H1 (cell line): ENCODE measurements at regions not wholly inside any gene's neighbourhood (a gene's known extent, or its start where the extent isn't known, plus 50 kb on each side); places are given as distances from the start of the nearest gene placed in this dataset.

ENCODE experiments used
- CTCF ChIA-PET: fragments of 300-600 bp; sonication (Branson Sonifier 250); formaldehyde crosslinking; loops from one replicate; lab custom pipeline; 2021; ENCODE audit not compliant: partially characterized antibody; lab: Charles Lee
- POLR2A ChIA-PET: fragments of 300-600 bp; sonication (Branson Sonifier 250); formaldehyde crosslinking; loops from one replicate; lab custom pipeline; 2021; ENCODE audit warnings: inconsistent platforms; ENCODE audit not compliant: partially characterized antibody; lab: Charles Lee
- DNase-seq, 2 experiments: peaks; one replicate each; pipeline versions ENCODE4 v3.0.0 to v3.0.0-alpha.2; 2010 to 2022; ENCODE audit warnings: low spot score in 2 of 2, low read depth in 1 of 2, mixed read lengths in 1 of 2
- FAIRE-seq: peaks from 2 replicates; lab custom pipeline; 2011; peaks lifted over from hg19 to GRCh38; lab: Jason Lieb, UNC
- H2AFZ ChIP-seq: 2 replicates; pipeline ENCODE4 v1.8.1; 2012; ENCODE audit warnings: low read length, inconsistent platforms
- H2AK5ac ChIP-seq: 2 replicates; pipeline ENCODE4 v1.6.1; 2013; ENCODE audit warnings: low read depth, low read length
- H2BK120ac ChIP-seq: replicated peaks from 2 replicates; pipeline ENCODE3; 2013; ENCODE audit warnings: low read depth, low read length, inconsistent platforms
- H2BK12ac ChIP-seq: 2 replicates; pipeline ENCODE4 v1.6.1; 2013; ENCODE audit warnings: low read depth, low read length
- H2BK15ac ChIP-seq: 2 replicates; pipeline ENCODE4 v1.6.1; 2013; ENCODE audit warnings: low read length
- H2BK20ac ChIP-seq: 2 replicates; pipeline ENCODE4 v1.6.1; 2013; ENCODE audit warnings: low read length
- H2BK5ac ChIP-seq: 2 replicates; pipeline ENCODE4 v1.6.1; 2013; ENCODE audit warnings: low read depth, low read length
- H3K14ac ChIP-seq: 2 replicates; pipeline ENCODE4 v1.6.1; 2013; ENCODE audit warnings: inconsistent platforms; ENCODE audit not compliant: insufficient read length
- H3K18ac ChIP-seq: 2 replicates; pipeline ENCODE4 v1.6.1; 2013; ENCODE audit warnings: low read length; ENCODE audit errors: extremely low read depth
- H3K23ac ChIP-seq: 2 replicates; pipeline ENCODE4 v1.6.1; 2013; ENCODE audit warnings: inconsistent platforms; ENCODE audit not compliant: insufficient read length
- H3K23me2 ChIP-seq: 2 replicates; pipeline ENCODE4 v1.6.1; 2013; ENCODE audit warnings: low read depth, low read length
- H3K27ac ChIP-seq: 2 replicates; pipeline ENCODE4 v1.6.1; 2011; ENCODE audit warnings: low read depth, low read length, inconsistent platforms
- H3K27me3 ChIP-seq, 4 experiments: replicated peaks in 1 of 4; 1 replicate in 1 of 4; 2 replicates in 3 of 4; pipeline versions ENCODE4 v1.6.1 to v1.8.1; 2011 to 2013; ENCODE audit warnings: low read length in 3 of 4, mild to moderate bottlenecking in 3 of 4, inconsistent platforms in 2 of 4, mixed read lengths in 2 of 4, moderate library complexity in 1 of 4; ENCODE audit not compliant: control insufficient read depth in 3 of 4, insufficient read depth in 3 of 4; ENCODE audit errors: extremely low read depth in 1 of 4
- H3K36me3 ChIP-seq, 4 experiments: 2 replicates each; pipeline versions ENCODE4 v1.6.1 to v1.8.1; 2011 to 2013; ENCODE audit warnings: mild to moderate bottlenecking in 4 of 4, low read length in 3 of 4, moderate library complexity in 2 of 4, control low read depth in 1 of 4, inconsistent platforms in 1 of 4; ENCODE audit not compliant: insufficient read depth in 4 of 4, control insufficient read depth in 2 of 4
- H3K4ac ChIP-seq: replicated peaks from 2 replicates; pipeline ENCODE3; 2013; ENCODE audit warnings: low read length, low read depth, mixed read lengths, inconsistent platforms; ENCODE audit not compliant: insufficient read length
- H3K4me1 ChIP-seq, 4 experiments: replicated peaks in 1 of 4; 1 replicate in 1 of 4; 2 replicates in 3 of 4; pipeline versions ENCODE4 v1.6.1 to v1.8.1; 2011 to 2013; ENCODE audit warnings: low read length in 3 of 4, inconsistent platforms in 2 of 4, mixed read lengths in 1 of 4; ENCODE audit not compliant: insufficient read depth in 4 of 4, control insufficient read depth in 3 of 4
- H3K4me2 ChIP-seq, 2 experiments: 2 replicates each; pipeline versions ENCODE4 v1.6.1 to v1.8.1; 2011 to 2013; ENCODE audit warnings: low read depth in 2 of 2, low read length in 2 of 2, control low read depth in 1 of 2, inconsistent platforms in 1 of 2, mild to moderate bottlenecking in 1 of 2; ENCODE audit not compliant: insufficient read depth in 1 of 2
- H3K4me3 ChIP-seq, 4 experiments: fragments of 200-600, 300-600 bp in 1 of 4; sonication (generic), shearing (Covaris generic), sonication (Bioruptor Twin) in 1 of 4; 2 replicates each; pipeline versions ENCODE4 v1.5.1 to v1.8.1; 2011 to 2016; ENCODE audit warnings: low read length in 4 of 4, low read depth in 3 of 4, control low read depth in 2 of 4, inconsistent platforms in 2 of 4, mild to moderate bottlenecking in 2 of 4, mixed read lengths in 1 of 4, moderate library complexity in 1 of 4; ENCODE audit not compliant: insufficient read depth in 2 of 4; ENCODE audit errors: extremely low read depth in 1 of 4
- H3K56ac ChIP-seq: replicated peaks from 2 replicates; pipeline ENCODE3; 2013; ENCODE audit warnings: low read depth, mild to moderate bottlenecking, mixed read lengths, low read length, inconsistent platforms; ENCODE audit not compliant: insufficient read length
- H3K79me1 ChIP-seq: 2 replicates; pipeline ENCODE4 v1.6.1; 2013; ENCODE audit warnings: low read depth, low read length, control low read depth
- H3K79me2 ChIP-seq, 2 experiments: 2 replicates each; pipeline versions ENCODE4 v1.6.1 to v1.8.1; 2012 to 2013; ENCODE audit warnings: low read length in 2 of 2, mild to moderate bottlenecking in 2 of 2, inconsistent platforms in 1 of 2; ENCODE audit not compliant: insufficient read depth in 2 of 2, control insufficient read depth in 1 of 2
- H3K9ac ChIP-seq, 4 experiments: replicated peaks in 1 of 4; 1 replicate in 1 of 4; 2 replicates in 3 of 4; pipeline versions ENCODE4 v1.6.1 to v1.8.1; 2011 to 2013; ENCODE audit warnings: low read depth in 3 of 4, low read length in 3 of 4, control low read depth in 2 of 4, mild to moderate bottlenecking in 2 of 4, moderate library complexity in 2 of 4, inconsistent platforms in 1 of 4; ENCODE audit errors: extremely low read depth in 1 of 4
- H3K9me3 ChIP-seq, 2 experiments: 2 replicates each; pipeline versions ENCODE4 v1.6.1 to v1.8.1; 2012 to 2013; ENCODE audit warnings: mild to moderate bottlenecking in 2 of 2, moderate library complexity in 2 of 2, control low read depth in 1 of 2, inconsistent platforms in 1 of 2, low read depth in 1 of 2, low read length in 1 of 2, mixed read lengths in 1 of 2; ENCODE audit not compliant: insufficient read depth in 2 of 2
- H4K20me1 ChIP-seq, 2 experiments: replicated peaks in 1 of 2; 2 replicates each; pipeline versions ENCODE3 to v1.8.1; 2011 to 2013; ENCODE audit warnings: inconsistent platforms in 2 of 2, low read length in 2 of 2, mild to moderate bottlenecking in 1 of 2; ENCODE audit not compliant: insufficient read depth in 2 of 2, control insufficient read depth in 1 of 2
- H4K5ac ChIP-seq: 2 replicates; pipeline ENCODE4 v1.6.1; 2013; ENCODE audit warnings: low read length, low read depth, mixed read lengths, inconsistent platforms; ENCODE audit not compliant: insufficient read length
- H4K8ac ChIP-seq: 2 replicates; pipeline ENCODE4 v1.8.0; 2013; ENCODE audit warnings: mild to moderate bottlenecking, moderate library complexity, low read length, inconsistent platforms; ENCODE audit not compliant: insufficient read depth; ENCODE audit errors: extremely low read depth
- H4K91ac ChIP-seq: replicated peaks from 2 replicates; pipeline ENCODE3; 2013; ENCODE audit warnings: low read length, mixed read lengths, inconsistent platforms; ENCODE audit not compliant: insufficient read length
- CREB1 ChIP-seq: IDR thresholded peaks from 2 replicates; pipeline ENCODE4 v1.6.1; 2012; ENCODE audit warnings: inconsistent platforms
- MAFK ChIP-seq: IDR thresholded peaks from 2 replicates; pipeline ENCODE4 v1.6.1; 2012; ENCODE audit warnings: low read depth, mild to moderate bottlenecking, improper control_type of control experiment, low read length
- SAP30 ChIP-seq: fragments of 300-600 bp; sonication (generic); IDR thresholded peaks from 2 replicates; pipeline ENCODE4 v1.7.1; 2012; ENCODE audit warnings: low read length, moderate library complexity, mild to moderate bottlenecking, inconsistent platforms; ENCODE audit not compliant: insufficient read depth, insufficient replicate concordance
- SP2 ChIP-seq: IDR thresholded peaks from 2 replicates; pipeline ENCODE4 v1.6.1; 2012; ENCODE audit warnings: mild to moderate bottlenecking, low read length, inconsistent platforms
- ZNF274 ChIP-seq: IDR thresholded peaks from 2 replicates; pipeline ENCODE4 v1.7.0; 2012; ENCODE audit warnings: low read length, borderline replicate concordance; ENCODE audit errors: extremely low read depth
- WGBS, 2 experiments: shearing (Covaris generic) in 1 of 2; methylation state at CpG; one replicate each; pipeline versions ENCODE4 v1.1.6 to v1.1.7; 2013 to 2015; ENCODE audit warnings: low lambda C conversion rate in 2 of 2, mixed read lengths in 2 of 2, inconsistent platforms in 1 of 2, low coverage in 1 of 2, missing lambda C conversion rate in 1 of 2; ENCODE audit not compliant: insufficient replicate concordance in 2 of 2, insufficient coverage in 1 of 2, insufficient read length in 1 of 2; ENCODE audit errors: extremely low coverage in 1 of 2, missing lambda C conversion rate in 1 of 2; 5-methylcytosine and 5-hydroxymethylcytosine counted together

DNA sequence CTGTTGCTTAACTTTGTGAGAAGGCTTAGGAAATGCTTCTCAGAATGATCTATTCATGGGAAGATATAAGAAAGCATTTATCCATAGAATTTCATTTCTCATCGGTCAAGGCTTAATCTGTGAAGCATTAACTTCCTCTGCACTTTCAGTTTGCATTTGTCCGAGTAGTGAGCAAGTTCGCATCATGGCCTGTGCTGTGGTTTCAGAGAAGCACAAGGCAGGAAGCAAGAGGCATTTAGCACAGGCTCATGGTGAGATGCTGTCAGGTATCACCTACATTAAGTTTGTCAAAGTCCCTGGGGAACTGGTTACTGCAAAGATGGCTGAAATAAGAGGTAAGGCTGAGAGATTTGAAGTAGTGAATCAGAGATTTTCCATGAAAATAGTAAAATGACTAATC is 244.9 kb downstream of the NAP1L3 start:
- H2AFZ ChIP-seq: no peak overlapping the region
- H3K27ac ChIP-seq: no peak overlapping the region
- no peaks in the 10 kb centered on the region for H4K20me1 ChIP-seq
- H2BK20ac ChIP-seq: no peak overlapping the region
- CTCF ChIA-PET: no interaction called here
- no peaks in the 10 kb centered on the region for H3K23me2 ChIP-seq
- FAIRE-seq: no peak
- no peak for DNase-seq
- no peaks in the 10 kb centered on the region for H3K4me1 ChIP-seq
- H4K5ac ChIP-seq: no peak overlapping the region
- H2BK5ac ChIP-seq: no peak overlapping the region
- H4K91ac ChIP-seq: no peak overlapping the region
- no peak overlapping the region for H2BK12ac ChIP-seq
- H4K8ac ChIP-seq: no peak overlapping the region
- no peak overlapping the region for H2BK15ac ChIP-seq
- no peak overlapping the region for H3K23ac ChIP-seq
- H3K14ac ChIP-seq: no peak overlapping the region
- H2AK5ac ChIP-seq: no peak overlapping the region
- 80% methylated on average over 3 of the region's 3 CpGs; no CpG with 5 or more reads in 1 of the 2 experiments for WGBS, 2 experiments
- H3K4ac ChIP-seq: no peak overlapping the region
- no peak overlapping the region for H3K4me2 ChIP-seq
- no peaks in the 10 kb centered on the region for H3K9me3 ChIP-seq
- TF ChIP-seq SP2: no peak
- no peak for TF ChIP-seq SAP30
- TF ChIP-seq MAFK: no peak
- TF ChIP-seq ZNF274: no peak
- TF ChIP-seq CREB1: no peak
- POLR2A ChIA-PET: no interaction called here
- H3K79me1 ChIP-seq: no peaks in the 10 kb centered on the region
- H3K4me3 ChIP-seq: no peak overlapping the region
- no peaks in the 10 kb centered on the region for H3K79me2 ChIP-seq
- no peaks in the 10 kb centered on the region for H3K36me3 ChIP-seq
- no peak overlapping the region for H2BK120ac ChIP-seq
- H3K27me3 ChIP-seq: no peaks in the 10 kb centered on the region
- H3K18ac ChIP-seq: no peak overlapping the region
- H3K56ac ChIP-seq: no peak overlapping the region
- H3K9ac ChIP-seq: no peak overlapping the region
